ENCODE measurements at regions not wholly inside any gene's neighbourhood (a gene's known extent, or its start where the extent isn't known, plus 50 kb on each side); places are given as distances from the start of the nearest gene placed in this dataset.
"Not testable (repeated sequence)": the region's sequence is repeated elsewhere in the genome, so short reads cannot be mapped to it uniquely, and the experiment has no call there.

DNA sequence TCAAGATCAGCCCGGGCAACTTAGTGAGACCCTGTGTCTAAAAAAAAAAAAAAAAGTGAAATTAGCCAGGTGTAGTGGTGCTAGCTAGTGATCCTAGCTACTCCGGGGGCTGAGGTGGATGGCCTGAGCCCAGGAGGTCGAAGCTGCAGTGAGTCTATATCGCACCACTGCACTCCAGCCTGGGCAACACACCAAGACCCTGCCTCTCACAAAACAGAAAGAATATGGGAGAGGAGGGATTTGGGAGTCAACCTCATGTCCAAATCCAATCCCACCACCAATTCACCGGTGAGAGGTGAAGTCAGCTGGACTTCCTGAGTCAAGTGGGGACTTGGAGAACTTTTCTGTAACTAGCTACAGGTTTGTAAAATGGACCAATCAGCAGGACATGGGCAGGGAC lies 80.5 kb upstream of the MFGE8 start:
- no peak for DNase-seq (ENCODE audit: insufficient read length, low spot score)

DNA sequence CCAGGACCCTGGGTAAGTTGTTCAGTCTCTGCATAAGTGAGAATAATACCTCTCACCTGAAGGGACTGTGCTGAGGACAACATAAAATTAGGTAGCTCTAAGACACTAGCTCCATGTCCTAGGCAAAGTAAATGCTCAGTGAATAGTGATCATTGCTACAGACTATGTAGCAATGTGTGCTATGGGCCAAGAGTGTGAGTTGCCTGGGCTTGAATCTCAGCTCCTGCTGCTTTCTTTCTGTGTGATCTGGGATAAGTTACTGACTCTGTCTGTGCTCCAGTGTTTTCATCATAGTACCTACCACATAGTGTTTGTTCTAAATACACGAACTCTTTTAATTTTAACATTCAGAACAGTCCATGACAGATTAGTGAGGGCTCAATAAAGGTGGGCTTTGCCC lies 81.1 kb upstream of the MFGE8 start:
- DNase-seq (ENCODE audit: insufficient read length, low spot score) = no peak
- no peak for FAIRE-seq

More for the DNA sequence above, 80.5 kb upstream of the MFGE8 start:
- no peak for FAIRE-seq

DNA sequence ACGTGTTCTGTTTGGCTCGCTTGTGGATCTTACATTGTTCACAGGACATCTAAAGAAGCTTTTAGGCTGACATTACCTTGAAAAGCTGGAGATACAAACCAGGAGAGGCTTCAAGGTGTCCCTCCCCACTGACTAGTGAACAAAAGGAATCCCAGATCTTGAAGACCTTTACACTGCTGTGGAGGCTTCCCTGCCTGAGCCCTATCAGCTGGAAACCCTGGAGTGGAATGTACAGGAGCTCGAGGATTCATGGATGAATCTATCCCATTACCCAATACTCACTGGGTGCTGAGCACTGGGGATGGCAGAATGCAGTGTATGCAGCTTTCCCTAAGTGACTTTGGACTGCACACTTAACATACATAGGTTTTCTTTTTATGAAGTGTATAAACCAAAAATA lies 82.3 kb upstream of the MFGE8 start:
- FAIRE-seq = no peak

DNA sequence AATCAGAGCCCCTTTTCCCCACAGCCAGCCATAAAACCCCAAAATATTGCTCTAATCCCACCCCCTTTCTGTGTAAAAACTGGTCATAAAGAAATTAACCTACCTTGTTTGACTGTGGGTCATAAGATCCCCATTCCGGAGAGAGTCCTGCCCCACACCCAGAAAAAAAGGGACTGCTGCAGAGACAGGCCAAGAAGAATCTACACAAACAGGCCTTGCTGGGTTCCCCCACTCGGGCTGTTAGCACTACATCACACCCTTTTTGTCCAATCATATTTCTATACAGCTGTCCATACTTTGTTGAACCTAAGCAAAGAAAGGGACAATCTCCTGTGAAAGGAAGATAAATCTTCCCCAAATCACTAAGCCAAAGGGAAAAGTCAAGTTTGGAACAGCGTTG lies 84.4 kb upstream of the MFGE8 start:
- DNase-seq (ENCODE audit: insufficient read length, low spot score) = no peak
- FAIRE-seq = no peak

More for the DNA sequence above, 82.3 kb upstream of the MFGE8 start:
- DNase-seq (ENCODE audit: insufficient read length, low spot score) = no peak

DNA sequence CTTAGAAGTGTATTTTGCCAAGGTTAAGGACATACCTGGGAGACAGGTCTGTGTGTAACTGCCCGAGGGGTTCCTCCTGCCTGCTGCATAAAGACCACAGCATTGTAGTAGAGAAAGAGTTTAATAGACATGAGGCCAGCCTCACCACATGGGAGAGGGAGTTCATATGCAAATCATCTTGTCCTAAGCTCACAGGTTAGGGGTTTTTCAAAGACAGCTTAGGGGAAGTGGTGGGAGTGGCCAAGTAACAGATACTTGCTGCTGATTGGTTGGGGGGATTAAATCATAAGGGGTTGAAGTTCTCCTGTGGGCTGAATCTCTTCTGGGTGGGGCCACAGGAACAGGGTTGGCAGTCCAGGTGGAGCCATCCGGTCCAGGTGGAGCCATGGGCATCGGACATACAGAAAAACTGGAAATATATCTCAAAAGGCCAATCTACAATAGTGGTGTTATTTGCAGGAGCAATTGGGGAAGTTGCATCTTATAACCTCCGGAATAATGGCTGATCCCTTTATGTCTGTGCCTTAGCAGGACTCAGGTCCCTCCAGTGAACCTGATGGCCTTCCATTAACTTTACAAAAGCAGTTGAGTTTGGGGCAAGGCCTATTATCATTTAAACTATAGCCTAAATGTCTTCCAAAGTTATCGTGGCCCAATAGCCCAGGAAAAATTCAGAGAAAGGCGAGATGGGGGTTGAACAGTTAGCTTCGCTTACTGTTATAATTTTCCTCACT lies 86.0 kb upstream of the MFGE8 start:
- DNase-seq (ENCODE audit: insufficient read length, low spot score) (no peak), FAIRE-seq (no peak)

DNA sequence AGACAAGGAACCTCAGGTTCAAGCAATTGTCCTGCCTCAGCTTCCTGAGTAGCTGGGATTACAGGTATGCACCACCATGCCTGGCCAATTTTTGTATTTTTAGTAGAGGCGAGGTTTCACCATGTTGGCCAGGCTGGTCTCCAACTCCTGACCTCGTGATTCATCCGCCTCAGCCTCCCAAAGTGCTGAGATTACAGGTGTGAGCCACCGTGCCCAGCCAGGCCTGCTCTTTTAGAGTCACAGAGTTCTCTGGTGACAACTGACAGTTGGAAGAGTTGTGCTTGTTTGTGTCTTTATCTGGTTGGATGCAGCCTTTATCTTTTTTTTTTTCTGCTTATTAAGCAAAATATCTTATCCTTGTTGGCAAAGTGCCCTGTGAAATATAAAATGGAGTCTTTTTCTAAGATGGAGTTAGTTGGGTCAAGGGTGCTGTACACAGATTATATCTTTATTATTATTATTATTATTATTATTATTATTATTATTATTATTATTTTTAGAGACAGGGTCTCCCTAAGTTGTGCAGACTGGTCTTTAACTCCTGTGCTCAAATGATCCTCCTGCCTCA lies 86.5 kb upstream of the ABHD2 start:
- not testable (repeated sequence) for FAIRE-seq; DNase-seq (ENCODE audit: insufficient read length, low spot score)

DNA sequence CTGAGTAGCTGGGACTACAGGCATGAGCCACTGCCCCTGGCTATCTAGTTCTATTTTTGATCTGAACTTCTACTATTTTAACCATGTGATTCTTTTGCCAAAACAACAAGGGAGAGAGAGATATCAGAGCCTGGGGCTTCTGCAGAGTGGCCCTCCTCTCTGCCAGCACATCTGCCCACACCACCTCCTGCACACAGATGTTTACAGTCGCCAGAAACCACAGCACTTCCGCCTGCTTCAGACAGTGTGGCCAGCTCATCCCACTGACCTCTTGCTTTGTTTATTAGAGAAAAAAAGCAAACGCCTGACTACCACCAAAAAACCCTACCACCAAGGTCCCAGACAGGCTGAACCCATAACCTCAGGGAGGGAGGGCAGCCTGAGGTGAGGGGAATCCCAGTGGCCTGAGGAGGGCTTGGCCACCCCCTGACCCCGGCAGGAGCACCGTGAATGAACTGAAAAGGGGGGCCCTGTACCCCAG lies 85.9 kb upstream of the ABHD2 start:
- FAIRE-seq (peak; percentile 55), DNase-seq (ENCODE audit: insufficient read length, low spot score) (no peak)

DNA sequence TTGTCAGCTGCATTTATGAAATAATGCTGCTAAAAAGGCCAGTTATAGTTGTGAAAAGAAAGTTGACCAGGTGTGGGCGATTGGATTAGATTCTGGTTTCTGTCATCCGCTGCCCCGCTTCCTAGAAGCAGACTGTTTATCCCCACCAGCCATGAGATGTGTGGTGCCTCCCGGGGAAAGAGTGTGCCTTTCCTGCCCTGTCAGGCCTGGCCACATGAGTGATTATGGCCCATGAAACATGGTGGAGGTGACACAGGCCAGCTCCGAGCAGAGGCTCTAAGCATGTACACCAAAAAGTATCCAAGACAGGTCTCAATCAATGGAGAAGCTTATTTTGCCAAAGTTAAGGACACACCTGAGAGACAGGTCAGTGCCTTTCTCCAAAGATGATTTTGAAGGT lies 85.4 kb upstream of the ABHD2 start:
- DNase-seq (ENCODE audit: insufficient read length, low spot score) (no peak), FAIRE-seq (no peak)

DNA sequence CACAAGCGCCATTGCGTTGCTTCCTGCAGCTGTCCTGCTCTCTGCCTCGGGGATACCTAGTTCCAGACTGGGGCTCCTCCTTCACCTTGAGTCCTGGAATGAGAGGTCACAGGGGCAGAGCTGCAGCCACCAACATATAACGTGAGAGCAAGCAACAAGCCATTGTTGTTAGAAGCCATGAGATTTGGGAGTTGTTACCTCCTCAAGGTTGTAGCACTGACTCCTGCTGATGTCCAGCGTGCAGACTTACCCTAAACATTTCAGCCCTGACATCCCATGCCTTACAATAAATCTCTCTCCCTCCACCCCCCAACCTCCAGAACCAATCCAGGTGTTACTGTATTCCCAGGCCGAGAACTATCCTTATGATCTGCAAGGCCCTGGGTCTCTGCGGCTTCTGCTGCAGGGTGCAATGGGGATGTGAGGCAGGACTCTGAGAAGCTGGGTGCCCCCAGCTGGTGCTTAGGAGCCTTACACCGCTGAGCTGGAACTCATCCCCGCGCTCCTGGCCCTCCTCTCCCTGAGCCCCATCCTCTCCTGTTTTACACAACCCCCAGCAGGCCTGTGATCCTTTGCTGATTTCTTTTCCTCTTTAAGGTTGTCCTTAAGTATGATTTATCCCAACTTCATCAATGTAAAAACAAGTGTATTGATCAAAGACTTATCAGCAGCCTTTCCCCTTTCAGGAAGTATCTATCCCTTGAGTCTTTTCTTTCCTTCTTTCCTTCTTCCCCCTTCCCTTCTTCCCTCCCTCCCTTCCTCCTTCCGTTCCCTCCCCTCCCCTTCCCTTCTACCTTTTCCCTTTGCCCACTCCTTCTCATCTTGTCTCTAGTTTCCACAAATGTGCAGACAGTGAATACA lies 84.2 kb upstream of the ABHD2 start:
- FAIRE-seq (no peak), DNase-seq (ENCODE audit: insufficient read length, low spot score) (no peak)

DNA sequence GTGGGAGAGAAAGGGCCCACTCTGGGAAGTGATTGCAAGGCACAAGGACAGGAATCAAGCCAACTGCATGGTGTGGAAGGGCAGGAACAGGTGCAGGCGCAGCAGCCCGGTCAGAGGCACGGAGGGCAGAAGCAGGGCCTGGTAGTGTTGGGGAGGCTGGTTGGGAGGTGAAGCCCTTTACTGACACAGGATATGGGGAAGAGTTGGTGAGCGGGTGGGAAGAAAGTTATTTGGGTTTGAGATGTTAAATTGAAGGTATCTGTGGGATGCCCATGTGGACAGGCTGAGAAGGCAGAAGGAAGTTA lies 83.6 kb upstream of the ABHD2 start:
- FAIRE-seq (no peak), DNase-seq (ENCODE audit: insufficient read length, low spot score) (no peak)

DNA sequence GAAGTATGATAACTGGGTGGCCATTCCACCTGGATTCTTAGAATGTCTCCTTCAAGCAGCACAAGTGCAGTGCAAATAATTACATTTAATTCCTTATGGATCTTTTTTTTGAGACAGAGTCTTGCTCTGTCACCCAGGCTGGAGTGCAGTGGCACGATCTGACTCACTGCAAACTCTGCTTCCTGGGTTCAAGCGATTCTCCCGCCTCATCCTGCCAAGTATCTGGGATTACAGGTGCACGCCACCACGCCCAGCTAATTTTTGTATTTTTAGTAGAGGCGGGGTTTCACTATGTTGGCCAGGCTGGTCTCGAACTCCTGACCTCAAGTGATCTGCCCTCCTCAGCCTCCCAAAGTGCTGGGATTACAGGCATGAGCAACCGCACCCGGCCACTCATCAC lies 80.7 kb upstream of the ABHD2 start:
- FAIRE-seq; DNase-seq (ENCODE audit: insufficient read length, low spot score): not testable (repeated sequence)

DNA sequence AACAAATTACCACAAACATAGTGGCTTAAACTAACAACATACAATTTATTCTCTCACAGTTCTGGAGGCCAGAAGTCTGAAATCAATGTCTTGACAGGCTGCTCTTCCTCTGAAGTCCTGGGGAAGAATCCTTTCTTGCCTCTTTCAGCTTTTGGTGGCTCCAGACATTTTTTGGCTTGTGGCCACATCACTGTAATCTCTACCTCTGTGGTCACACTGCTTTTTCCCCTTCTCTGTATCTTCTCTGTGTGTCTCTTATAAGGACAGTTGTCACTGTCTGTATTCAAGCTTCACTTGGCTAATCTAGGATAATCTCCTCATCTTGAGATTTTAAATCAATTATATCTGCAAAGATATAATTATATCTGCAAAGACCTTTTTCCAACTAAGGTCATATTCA lies 80.3 kb upstream of the ABHD2 start:
- FAIRE-seq = no peak
- no peak for DNase-seq (ENCODE audit: insufficient read length, low spot score)

DNA sequence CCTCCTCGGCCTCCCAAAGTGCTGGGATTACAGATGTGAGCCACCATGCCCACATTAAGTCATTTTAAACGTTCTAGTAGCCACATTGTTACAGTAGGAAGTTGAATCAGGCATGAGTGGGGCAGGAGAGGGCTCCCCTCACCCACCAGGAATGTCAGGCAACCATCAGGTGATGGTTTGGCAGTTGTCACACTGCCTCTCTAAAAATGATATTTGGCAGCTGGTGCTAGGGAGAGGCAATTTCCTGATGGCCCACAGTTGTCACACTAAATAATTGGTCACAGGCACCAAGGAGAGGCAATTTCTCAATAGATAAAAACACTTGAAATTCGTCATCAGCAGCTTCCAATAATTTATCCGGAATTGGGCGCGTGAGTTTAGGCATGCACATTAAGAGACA lies 79.2 kb upstream of the ABHD2 start:
- FAIRE-seq (no peak), DNase-seq (ENCODE audit: insufficient read length, low spot score) (no peak)

DNA sequence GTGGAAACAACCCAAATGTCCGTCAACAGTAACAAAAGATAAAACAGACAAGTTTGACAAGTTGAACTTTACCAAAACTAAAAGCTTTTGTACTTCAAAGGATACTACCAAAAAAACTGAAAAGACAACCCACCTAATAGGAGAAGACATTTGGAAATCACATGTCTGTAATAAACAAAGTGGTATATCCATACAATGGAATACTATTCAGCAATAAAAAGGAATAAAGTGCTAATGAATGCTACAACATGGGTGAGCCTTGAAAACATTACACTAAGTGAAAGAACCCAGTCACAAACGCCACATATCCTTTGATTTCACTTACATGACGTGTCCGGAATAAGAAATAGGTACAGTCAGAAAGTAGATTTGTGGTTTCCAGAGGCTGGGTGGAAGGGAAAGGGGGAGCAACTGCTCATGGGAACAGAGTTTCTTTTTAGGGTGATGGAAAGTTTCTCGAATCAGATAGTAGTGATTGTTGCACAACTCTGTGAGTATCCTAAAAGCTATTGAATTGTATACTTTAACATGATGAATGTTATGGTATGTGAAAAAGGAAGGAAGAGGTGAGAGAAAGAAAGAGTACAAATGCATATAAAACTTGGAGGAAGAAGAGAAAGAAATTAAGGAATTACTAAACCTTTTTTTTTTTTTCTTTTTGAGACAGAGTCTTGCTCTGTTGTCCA lies 72.7 kb upstream of the ABHD2 start:
- DNase-seq (ENCODE audit: insufficient read length, low spot score) = no peak
- no peak for FAIRE-seq

DNA sequence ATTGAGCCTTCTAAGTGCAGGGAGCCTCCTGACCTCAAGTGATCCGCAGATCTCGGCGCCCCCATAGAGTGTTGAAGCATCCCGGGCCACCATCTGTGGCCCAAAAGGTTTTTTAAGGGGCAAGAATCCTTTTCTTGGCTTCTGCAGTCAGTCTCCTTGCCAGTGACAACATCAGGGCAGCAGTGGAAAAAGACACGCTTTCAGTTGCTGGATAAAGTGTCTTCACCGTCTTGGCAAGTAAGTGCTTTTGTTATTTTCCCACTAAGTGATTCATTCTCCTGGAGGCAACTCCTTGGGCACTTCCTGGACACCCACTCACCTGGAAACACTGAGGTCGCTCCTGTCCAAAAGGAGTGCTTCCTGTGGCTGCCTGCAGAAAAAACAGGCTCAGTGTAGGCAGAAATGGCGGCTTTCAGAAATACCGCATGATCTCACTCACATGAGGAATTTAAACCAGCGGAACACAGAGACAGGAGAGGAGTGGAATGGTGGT lies 71.7 kb upstream of the ABHD2 start:
- FAIRE-seq = no peak
- DNase-seq (ENCODE audit: insufficient read length, low spot score) = no peak

DNA sequence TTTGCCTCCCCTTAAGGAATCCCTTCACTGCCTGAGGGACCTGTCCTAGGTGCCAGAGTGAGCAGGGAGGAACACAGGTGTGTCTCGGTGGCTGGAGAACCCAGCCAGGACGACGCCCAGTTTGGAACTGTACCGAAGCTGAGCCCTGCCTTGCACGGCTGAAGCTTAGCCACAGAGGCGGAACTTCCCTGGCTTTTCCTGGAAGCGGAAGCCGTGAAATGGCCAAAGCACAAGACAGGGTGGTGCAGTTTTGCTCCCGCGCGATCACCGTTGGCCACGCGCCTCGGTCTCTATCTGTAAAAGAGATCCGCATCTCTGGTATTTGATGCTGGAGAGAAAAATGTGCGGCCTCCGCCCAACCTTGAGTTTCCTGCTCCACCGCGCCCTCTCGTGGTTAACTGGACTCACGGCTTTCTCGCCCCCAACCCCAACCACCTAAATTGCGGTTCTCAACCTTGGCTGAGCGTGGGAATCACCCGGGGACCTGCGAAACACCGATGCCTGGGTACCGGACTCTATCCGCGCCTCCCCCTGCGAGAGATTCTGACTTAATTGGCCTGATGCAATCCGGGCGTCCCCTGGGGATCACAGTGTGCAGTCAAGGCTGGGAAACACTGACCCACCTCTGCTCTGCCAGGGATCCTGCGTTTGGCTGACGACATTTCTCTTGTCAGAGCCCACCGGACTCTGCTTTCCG lies 70.7 kb upstream of the ABHD2 start:
- DNase-seq (ENCODE audit: insufficient read length, low spot score) (peak; percentile 46), FAIRE-seq (no peak)

DNA sequence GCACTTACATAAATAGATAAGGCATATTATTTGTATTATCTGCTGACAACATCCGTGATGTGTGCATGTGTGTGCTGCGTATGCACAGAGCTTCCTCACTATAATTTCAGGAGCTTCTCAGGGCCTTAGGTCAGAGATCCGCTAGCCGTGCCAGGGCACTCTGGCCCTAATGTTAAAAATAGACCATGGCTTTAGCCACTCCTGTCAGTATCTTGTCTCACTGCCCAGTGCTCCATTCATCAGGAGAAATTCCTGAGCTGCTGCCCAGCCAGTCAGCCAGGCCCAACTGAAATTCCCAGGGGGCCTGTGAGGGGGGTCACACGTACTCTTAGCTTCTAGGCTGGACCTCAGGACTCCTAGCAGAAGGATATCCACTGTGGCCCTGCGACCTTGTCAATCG lies 70.0 kb upstream of the ABHD2 start:
- DNase-seq (ENCODE audit: insufficient read length, low spot score) = no peak
- FAIRE-seq = no peak

DNA sequence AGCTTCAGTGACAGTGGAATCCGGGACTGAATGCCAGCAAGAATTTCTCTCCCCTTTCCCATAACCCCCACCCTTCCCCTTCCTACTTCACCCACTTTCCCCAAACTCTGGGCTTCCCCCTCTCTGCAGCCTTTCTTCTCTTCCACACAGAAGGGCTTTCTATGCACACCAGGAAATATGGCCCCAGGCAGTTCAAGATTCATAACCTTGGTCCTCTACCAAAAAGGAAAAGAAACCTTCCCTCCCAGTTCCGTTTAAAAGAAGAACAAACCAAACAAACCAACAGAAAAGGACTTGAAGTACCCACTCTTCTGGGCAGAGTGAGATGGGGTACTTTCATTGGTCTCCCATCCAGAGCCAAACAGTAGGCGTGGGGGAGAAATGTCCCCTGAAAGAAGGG lies 68.8 kb upstream of the ABHD2 start:
- no peak for DNase-seq (ENCODE audit: insufficient read length, low spot score)
- no peak for FAIRE-seq

DNA sequence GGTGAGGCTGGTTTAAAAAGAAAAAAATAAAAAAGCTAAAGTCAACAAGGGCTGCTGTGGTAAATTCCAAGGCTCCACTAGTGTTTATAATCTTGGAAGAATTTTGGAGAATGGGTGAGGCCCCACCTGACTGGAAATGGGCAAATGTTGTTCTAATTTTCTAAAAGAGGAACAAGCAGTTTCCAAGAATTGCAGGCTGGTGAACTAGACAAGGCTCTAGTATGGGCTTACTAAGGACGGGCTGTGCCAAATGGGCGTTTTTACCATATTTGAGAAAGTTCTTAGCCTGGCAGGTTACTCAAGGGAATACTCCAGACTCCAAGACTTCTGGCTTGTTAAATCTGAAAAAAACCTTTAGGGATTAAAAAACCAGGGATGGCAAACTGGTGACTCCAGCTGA lies 67.0 kb upstream of the ABHD2 start:
- no peak for DNase-seq (ENCODE audit: insufficient read length, low spot score)
- no peak for FAIRE-seq

DNA sequence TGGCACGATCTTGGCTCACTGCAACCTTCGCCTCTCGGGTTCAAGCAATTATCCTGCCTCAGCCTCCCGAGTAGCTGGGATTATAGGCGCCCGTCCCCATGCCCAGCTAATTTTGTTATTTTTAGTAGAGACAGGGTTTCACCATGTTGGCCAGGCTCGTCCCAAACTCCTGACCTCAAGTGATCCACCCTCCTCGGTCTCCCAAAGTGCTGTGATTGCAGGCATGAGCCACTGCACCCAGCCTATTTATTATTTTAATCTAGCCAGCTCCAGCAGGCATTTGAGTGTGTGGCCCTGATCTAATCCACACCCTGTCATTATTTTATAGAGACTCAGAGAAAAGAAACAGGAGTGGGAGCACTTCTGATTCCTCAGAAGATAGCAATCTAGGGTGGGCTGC lies 66.4 kb upstream of the ABHD2 start:
- not testable (repeated sequence) for FAIRE-seq; DNase-seq (ENCODE audit: insufficient read length, low spot score)

Measured in GM19239 (cell line).